GM12878 (cell line): ENCODE measurements at regions not wholly inside any gene's neighbourhood (a gene's known extent, or its start where the extent isn't known, plus 50 kb on each side); places are given as distances from the start of the nearest gene placed in this dataset.

Experiments used
- RAD21 ChIP-seq: IDR thresholded peaks from 2 replicates; pipeline ENCODE4 v1.6.1; 2011; ENCODE audit warnings: mild to moderate bottlenecking, low read depth, low read length, moderate library complexity; ENCODE audit not compliant: insufficient read depth
- STAT1 ChIP-seq: fragments of 450-650 bp; conservative IDR thresholded peaks from 2 replicates; pipeline ENCODE4 v1.6.1; 2014; ENCODE audit warnings: antibody characterized with exemption, mild to moderate bottlenecking
- TF ChIP-seq, protein P1 (sequence below): IDR thresholded peaks from 2 replicates; pipeline ENCODE4 v1.6.1; 2012; ENCODE audit warnings: low read depth, low read length, improper control_type of control experiment

DNA sequence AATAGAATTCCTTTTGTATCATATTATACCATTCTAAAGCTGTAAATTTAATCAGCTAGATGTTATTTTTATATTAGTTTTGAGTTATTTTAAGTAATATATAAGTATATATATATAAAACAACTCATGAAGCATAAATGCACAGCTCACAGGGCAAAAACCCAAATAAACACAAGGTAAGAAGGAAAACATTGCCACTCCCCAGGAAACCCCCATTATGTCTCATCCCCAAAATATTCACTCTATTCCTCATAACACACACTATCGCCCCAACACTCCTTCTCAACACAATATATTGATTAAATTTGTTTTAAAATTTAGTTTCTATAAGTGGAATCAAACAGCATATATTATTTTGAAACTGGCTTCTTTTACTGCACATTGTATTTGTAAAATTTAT is 98.6 kb upstream of the FAM83B start:
- TF ChIP-seq, protein P1, sequence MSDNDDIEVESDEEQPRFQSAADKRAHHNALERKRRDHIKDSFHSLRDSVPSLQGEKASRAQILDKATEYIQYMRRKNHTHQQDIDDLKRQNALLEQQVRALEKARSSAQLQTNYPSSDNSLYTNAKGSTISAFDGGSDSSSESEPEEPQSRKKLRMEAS, result no peak
- no peak for TF ChIP-seq STAT1
- no peak for TF ChIP-seq RAD21
